Panc1 (cell line): ENCODE measurements at regions not wholly inside any gene's neighbourhood (a gene's known extent, or its start where the extent isn't known, plus 50 kb on each side); places are given as distances from the start of the nearest gene placed in this dataset.

Experiments
- CTCF ChIP-seq: fragments of 450-650 bp; IDR thresholded peaks from 2 replicates; pipeline ENCODE4 v1.5.1; 2017; ENCODE audit warnings: mild to moderate bottlenecking
- REST ChIP-seq, 2 experiments: IDR thresholded peaks; 2 replicates each; pipeline ENCODE4 v1.6.1; 2011 to 2012; ENCODE audit warnings: low read depth in 2 of 2, control low read depth in 1 of 2, low read length in 1 of 2, mild to moderate bottlenecking in 1 of 2, moderate library complexity in 1 of 2; ENCODE audit not compliant: insufficient read depth in 1 of 2
- SIN3A ChIP-seq: IDR thresholded peaks from 2 replicates; pipeline ENCODE4 v1.6.1; 2012; ENCODE audit warnings: low read depth, mild to moderate bottlenecking, low read length, moderate library complexity, borderline replicate concordance; ENCODE audit not compliant: insufficient read depth
- TCF7L2 ChIP-seq: IDR thresholded peaks from 2 replicates; pipeline ENCODE4 v1.6.1; 2011; ENCODE audit warnings: mild to moderate bottlenecking, low read depth, low read length, inconsistent platforms

DNA sequence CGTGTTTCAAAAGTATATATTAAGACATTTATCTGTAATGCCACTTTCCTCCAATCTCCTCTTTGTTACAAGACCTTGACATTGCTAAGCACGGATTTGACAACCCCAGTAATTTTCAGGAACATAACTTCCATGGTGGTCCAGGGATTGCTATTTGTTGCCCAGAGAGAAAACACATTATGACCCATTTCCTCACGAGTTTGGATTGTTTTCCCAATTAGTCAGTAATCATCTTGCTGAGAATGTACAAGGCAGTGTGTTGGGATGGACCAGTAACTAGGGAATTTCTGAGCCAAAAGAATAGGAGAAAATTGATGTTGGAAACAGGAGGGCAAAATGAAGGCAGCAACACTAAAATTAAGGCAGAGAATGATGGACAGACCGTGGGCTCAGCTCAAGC is 574.1 kb downstream of the EBF1 start:
- TF ChIP-seq CTCF = no peak
- no peak for TF ChIP-seq TCF7L2
- no peak for TF ChIP-seq SIN3A
- no peak for TF ChIP-seq REST (IDR thresholded peaks at IDR 0.05; ENCODE audit: insufficient read depth in 1 of 2, low read depth in 2 of 2, low read length in 1 of 2)
